NCI-H1417 (cell line): ENCODE measurements at regions not wholly inside any gene's neighbourhood (a gene's known extent, or its start where the extent isn't known, plus 50 kb on each side); places are given as distances from the start of the nearest gene placed in this dataset.
A peak's percentile ranks its signal among the peaks of the same experiment; 100 is the strongest.
"Not testable (repeated sequence)": the region's sequence is repeated elsewhere in the genome, so short reads cannot be mapped to it uniquely, and the experiment has no call there.

ENCODE experiments used
- DNase-seq, 3 experiments: peaks; one replicate each; lab custom pipeline; 2025; lab: John Stamatoyannopoulos, UW

DNA sequence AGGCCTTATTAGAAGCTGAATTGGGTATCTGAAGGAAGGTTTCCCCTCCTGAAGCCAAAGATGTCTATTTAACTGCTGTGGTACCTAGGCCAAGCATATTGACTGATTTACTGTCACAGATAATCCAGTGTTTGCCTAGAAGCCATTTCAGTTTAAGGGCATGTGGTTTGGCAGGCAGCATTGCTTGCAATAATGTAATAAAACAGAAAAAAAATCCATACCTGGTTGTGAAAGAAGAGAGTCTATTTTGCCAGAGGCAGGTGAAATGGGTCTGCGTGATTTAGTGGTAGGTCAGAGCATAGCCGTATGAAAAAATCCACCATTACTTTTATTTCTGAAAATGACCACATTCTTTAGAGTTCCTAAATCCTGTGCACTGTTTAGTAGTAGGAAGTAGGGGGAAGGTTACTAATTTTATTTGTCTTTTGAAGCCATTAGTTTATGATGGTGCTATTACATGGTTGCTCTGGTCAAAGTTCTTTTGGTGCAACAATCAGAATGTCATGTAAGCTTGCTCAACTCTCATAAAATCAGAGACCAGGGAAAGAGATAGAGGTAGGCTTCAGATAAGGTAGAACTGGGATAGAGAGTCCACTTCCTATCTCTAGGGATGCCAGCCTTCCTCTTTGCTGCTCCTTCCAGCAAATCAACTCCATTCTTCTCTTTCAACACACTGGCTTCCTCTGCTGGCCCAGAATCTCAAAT is 343.4 kb downstream of the GPD2 start:
- DNase-seq, result no peak

DNA sequence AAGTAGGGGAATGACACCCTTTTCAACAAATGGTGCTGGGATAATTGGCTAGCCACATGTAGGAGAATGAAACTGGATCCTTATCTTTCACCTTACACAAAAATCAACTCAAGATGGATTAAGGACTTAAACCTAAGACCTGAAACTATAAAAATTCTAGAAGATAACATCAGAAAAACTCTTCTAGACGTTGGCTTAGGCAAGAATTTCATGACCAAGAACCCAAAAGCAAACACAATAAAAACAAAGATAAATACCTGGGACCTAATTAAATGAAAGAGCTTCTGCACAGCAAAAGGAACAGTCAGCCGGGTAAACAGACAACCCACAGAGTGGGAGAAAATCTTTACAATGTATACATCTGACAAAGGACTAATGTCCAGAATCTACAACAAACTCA is 345.5 kb downstream of the GPD2 start:
- not testable (repeated sequence) for DNase-seq

DNA sequence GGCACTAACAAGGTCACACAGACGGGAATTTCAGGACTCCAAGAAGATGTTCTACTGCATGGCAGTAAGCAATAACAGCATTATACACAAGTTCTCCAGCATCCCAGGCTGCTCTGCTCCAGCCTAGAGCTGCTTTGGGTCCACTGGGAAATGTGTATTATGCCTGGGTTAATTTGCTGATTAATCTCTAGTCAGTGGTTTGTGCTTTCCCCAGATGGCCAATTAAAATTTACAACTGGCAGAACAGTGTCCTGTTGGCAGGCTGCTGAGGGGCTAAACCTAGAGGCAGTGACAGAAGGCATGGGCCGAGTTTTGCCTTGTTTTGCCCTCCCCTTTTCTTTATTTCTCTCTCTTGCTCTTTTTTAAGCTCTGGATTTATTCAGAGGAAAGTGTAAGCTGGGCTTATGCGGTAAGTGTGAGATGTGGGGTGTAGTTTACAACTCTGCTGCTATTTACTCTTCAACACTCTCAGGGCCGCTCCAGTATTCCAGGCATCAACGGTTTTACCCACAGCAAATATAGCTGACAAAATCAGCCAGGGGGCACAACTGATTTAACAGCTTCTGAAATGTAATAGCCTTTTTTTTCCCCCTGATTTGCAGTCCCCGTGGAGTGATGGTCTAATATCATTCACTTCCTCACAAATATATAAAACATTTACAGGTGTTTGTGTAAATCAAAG is 348.0 kb downstream of the GPD2 start:
- peak in 1 of 3 experiments; percentile 13 for DNase-seq

DNA sequence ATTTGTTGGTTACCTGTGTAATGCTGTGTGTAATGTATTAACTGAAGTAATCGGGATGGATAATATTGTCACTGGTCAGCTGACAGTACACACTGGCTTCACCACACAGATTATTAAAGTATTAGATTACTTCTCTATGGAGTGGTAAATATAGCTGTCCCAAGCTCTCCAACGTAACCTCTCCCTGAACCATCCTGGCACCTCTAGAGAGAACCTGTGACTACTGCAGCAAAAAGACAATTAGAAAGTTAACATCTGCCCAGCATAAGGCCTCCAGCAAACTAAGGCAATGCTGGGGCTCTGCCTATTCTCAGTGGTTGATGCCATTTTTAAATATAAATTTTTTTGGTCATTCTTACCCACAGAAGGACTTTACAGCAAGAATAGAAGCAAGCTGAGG is 351.3 kb downstream of the GPD2 start:
- no peak for DNase-seq

DNA sequence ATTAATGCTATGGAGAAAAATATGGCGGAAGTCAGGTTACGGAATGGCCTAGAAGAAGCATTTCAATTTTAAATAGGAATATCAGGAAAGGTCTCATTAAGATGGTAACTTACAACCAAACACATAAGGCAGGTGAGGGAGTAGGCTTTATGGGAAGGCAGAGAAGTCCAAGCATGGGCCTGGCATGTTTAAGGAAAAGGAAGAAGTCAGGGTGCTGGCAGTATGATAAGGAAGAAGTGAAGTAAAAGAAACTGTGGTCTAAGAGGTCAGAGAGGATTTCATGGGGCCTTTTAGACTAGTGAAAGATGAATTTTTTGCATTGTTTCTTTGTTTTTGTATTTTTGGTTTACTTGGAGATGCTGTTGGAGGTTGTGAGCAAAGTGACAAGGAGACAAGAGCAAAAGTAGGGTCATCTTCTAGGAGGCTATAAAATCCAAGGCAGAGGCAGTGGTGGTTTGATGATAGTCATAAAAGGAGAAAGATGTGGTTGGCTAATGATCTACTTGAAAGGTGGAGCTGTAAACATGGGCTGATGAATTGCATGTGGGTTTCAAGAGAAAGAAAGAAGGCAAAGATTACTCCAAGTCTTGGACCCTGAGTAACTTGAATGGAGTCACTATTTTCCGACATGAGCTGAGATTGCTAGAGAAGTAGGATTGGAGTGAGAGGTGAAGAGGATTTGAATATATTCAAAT is 354.3 kb downstream of the GPD2 start:
- no peak for DNase-seq

DNA sequence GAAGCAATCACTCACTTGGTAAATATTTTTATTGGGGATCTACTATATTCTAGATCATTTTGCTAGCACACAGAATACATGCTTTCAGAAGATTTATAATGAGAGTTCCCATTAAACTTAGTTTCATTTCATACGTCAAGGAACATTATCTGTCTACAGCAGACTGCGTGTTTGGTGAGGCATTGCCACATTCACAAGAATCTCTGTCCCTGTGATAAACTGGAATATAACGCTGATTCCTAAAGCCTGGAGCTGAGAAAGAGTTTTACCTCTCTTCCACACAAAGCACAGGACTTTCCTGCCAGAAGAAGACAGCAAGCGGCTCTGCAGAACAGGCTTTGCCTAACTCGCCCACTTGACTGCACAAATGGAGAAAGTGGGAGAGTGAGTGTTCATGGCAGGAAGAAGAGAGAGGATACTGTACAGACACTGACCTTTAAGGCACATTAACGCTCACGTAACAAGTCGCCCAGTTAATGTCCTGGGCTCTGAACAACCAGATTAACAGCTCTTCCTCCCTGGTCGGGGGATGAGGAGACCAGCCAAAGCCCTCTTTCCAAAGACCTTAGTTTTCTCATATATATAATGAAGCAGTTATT is 356.2 kb downstream of the GPD2 start:
- no peak for DNase-seq

DNA sequence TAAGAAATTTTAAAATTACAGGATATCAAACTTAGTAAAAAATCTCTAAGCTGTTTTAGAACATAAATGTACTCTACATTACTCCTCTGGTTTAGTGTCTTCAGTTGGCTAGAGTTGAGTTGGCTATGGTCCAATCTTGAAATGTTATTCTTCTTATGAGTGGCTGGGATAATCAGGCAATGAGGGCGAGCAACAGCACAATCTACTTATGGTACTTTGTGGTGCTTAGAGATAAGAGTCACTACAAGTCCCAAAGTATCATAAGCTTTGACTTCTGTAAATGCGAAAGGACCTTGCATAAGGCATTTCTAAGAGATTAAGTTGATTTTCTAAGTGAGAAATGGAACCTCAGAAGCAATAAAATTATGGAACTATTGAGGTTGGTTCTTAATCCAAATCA is 361.7 kb downstream of the GPD2 start:
- DNase-seq, result peak in 2 of 3 experiments; percentile 0 to 40

DNA sequence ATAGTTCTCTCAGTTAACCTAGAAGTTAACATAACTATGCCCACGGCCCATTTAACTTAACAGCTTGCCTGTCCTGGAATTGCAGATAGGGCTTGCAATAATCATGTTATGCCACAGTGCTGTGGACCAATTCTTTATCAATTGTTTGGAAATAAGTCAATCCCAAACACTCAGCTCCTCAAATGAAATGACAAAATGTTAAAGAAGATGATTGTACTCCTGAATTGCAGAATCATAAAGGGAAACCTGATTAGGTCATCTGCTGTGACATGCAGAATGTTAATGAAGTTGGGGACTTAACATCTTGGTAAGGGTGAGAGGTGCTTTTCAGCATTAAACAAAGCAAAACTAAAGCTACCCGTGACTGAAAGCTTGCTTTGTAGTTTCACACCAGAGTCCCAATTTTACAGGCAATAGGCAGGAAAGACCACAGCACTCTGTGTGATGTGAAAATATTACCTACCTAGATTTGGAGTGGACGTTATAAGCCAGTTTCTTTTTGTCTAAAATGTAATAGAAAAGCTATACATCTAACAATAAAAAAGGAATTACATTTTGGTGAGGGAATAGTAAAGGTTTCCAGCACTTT is 364.0 kb downstream of the GPD2 start:
- DNase-seq, result peak in 2 of 3 experiments; percentile 10 to 32

DNA sequence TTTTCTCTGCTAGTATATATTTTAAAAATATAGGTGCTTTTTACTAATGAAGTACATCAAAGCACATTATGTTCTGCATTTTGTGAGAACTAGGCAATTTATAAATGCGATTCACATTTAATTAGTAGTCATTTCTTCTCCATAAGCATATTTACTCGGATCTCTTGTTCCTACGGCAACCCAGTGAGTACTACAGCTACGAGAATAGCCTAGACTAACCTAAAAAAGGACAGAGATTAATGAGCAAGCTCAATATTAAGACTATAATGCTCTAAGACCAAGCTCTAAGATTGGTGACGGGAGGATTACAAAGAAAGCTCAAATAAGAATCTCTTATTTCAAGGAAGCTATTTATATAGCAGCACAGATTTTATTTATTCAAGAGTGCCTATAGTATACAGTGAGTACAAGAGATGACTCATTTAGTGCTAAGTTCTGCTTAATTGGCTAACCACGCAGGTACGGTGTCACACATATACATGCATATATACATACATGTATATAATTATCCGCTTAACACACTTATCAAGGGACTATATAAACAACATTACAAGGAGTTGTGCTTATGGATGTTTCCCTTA is 364.7 kb downstream of the GPD2 start:
- peak in 1 of 3 experiments; percentile 50 for DNase-seq

DNA sequence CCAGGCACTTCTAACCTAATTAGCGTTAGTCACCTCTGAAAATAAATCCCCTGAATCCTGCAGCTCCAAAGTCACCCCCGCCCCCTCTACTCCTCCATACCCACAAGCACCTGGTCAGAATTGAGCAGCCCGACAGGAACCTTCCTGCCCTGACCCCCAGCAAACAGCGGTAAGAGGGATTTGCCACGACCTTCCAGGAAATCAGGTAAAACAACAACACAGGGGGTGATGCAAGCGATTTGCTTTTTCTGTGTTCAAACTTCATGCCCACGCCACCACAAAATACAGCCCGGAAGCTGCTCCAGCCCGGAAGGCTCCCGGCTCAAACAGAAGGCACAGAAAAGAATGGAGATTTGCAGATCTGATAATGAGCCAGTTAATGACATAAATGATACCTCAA is 367.1 kb downstream of the GPD2 start:
- peak; percentile 20 to 54 (median 27) for DNase-seq

DNA sequence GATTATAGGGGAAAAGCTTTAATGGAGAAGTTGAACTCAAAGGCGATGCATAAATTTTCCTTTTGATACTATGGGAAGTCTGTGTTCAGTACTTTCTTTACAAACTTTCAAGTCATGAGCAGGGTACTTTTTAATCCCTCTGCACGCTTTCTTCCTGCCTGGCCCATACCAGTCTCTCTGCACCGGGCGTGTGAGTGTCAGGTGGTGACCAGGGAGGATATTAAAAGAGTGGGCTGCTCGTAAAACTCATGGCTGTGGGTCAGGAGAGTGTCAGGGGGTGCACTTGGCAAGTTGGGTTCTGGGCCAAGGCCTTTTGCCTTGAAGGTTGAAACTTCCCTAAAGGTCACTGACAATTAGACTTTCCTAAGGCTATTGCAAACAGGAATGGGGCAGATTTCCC is 367.8 kb downstream of the GPD2 start:
- DNase-seq, result no peak

DNA sequence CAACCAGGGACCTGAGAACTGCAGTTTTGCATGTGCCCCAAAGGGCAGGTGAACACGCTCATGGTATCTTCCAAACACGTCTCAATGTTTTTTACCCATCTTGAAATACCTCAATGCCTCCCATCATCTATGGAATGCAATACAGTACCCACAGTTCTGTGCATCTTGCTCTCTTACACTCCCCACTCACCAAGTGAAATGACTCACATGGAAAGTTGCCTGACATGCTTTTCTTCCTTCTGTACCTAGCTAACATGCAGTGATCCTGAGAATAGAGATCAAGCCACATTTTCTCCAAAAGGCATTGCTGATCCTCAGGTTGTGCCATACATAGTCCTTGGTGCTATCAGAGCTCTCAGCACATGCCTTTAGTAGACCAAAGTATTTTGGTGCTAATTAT is 373.9 kb downstream of the GPD2 start:
- no peak for DNase-seq

DNA sequence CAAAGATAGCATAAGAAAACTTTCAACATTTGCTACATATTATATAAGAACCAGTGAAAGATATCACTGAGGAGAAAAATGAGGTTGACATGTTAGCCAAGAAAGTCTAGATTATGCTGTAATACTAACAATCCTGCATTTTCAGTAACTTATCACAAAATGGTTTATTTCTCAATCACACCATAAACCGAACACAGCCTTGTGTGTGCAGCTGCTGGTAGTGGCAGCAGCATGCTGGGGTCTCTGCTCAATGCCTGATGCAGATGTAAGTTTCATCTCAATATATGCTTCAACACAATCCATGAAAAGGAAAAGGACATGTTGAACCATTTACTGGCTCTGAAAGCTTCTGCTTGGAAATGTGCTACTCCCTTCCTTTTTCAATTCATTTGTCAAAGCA is 376.3 kb downstream of the GPD2 start:
- DNase-seq, result no peak

DNA sequence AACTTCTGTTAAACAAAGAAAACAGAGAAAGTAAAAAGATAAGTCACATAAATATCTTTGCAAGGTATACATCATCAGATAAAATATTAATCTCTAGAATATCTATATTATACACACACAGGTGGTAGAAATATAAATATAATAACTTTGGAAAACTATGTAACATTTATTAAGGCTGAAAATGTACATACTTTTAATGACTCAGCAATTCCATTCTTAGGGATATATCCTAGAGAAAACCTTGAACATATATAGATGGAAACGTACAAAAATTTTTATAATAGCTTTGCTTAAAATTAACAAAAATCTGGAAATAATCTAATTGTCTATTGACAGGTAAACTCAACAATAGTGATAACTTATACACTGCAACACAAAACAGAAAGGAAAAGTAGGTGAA is 381.3 kb downstream of the GPD2 start:
- DNase-seq, result no peak

DNA sequence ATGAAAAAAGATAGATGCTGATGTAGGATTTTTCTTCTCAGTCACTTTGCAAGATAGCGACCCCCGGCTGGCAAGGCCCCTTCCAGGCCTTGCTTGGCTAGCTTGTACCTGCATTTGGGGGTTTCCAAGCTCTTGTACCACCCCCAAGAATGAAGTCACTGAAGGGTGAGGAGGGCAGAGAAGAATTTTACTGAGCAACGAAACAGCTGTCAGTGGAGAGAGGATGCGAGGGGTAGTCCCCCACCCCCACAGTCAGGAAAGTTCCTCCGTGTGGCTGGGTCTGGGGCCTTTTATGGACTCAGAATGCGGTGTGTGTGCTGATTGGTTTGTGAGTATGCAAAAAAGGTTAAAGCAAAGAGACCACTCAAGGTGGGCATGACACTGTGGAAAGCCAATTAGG is 382.0 kb downstream of the GPD2 start:
- no peak for DNase-seq

DNA sequence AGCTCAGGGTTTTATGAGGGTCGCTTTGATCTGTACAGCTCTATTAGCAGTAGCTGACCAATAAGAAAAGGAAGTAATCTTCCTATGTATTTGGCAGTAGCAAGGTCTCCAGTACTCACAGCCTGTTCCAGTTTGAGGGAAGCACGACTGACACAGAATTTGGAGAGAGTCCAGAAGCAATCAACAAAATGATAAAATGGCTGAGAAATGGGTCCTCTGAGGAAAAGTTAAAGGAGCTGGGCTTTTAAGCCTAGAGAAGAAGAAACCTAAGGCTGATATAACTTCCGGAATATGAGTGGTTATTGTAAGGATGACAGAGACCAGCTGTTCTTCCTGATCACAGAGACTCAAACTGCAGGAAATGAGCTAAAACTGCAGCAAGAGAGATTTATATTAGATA is 382.8 kb downstream of the GPD2 start:
- DNase-seq, result no peak

DNA sequence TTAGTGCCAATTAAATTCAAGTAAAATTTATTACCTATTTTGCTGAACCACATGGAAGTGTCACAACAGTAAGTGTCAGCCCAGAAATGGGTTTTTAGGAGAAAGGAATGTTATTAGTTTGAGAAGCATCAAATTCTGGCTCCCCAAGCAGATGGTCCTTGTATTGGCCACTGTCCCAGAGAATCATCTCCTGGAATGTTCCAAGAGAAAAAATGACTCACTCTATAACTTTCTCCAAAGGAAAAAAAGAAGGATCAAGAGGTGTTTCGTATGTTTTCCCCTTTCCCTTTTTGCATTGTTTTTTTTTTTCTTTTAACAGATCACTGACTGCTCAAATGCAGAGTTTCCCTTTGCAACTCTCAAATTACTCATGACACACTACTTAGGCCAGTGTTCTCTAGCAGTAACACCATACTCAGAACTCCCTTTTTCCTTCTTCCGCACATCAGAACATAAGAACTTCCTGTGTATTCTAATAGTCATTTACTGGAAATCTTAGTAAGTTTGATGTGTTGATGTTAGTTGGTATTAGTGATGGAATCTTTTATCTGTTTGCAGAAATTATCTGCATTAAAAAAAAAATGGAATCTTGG is 390.3 kb downstream of the GPD2 start:
- DNase-seq, result no peak

DNA sequence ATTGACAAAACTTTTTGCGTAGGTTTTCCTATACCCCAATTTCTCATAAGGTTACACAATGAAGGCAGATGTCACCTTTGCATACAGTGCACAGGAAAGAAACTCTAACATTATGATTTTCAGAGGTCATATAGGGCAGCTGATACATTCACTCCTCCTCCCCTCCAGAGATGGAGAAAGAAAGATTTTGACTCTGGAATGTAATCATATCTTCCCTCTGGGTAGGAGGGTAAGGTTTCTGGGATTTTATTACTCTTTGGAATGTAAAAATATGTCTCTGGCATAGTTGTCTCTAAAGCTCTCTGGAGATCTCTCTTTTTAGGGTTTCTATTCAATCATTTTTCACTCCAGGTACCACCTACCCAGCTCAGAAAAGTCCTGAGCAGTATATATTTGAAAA is 398.3 kb downstream of the GPD2 start:
- no peak for DNase-seq

DNA sequence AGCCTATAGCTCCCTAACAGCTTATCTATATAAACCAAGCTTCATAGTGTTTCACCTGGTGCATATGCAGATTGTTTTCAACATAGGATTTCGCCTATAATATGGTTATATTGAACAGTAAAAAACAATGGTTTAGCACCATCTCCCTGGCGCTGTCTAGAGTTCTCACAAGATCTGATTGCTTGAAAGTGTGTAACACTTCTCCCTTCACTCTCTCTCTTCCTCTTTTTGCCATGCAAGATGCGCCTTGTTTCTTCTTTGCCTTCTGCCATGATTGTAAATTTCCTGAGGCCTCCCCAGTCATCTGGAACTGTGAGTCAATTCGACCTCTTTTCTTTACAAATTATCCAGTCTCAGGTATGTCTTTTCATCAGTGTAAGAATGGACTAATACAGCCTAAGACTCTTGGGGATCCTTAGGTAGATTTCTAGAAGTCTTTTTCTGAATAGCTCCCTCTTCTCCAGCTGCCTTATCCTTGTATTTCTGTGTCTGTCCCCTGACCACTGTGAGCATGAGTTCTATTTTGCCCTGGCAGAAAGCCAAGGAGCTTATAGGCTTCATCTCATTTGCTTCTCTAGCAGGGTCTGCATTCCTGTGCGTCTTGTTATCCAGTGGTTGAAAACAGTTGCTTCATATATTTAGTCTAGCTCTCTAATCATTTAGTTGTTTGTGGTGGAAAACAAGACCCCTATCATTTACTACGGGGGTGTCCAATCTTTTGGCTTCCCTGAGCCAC is 401.6 kb downstream of the GPD2 start:
- no peak for DNase-seq

DNA sequence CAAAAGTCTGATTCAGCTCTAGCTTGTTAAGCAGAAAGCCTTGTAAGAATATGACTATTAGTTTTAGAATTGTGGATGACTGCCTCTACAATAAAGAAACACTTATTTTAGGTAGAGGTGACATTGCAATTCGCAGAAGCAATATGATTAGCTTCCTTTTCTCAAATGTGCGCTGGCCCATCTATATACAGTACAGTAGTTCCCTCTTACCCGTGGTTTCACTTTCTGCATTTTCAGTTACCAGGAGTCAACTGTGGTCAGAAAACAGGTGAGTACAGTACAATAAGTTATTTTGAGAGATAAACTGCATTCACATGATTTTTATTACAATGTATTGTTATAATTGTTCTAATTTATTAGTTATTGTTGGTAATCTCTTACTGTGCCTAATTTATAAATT is 405.1 kb downstream of the GPD2 start:
- DNase-seq, result no peak
